ENCODE measurements at regions not wholly inside any gene's neighbourhood (a gene's known extent, or its start where the extent isn't known, plus 50 kb on each side); places are given as distances from the start of the nearest gene placed in this dataset.

- CTCF ChIA-PET = no interaction called here
- DNase-seq (ENCODE audit: low spot score) = no peak
- POLR2A ChIA-PET (ENCODE audit: low non-redundant PET) = no interaction called here
- TF ChIP-seq CTCF (conservative IDR thresholded peaks at IDR 0.05; ENCODE audit: low read depth) = no peak
- H3K27ac ChIP-seq = no peak overlapping the region
These were observed 1270.1 kb upstream of the ACO1 start for GRCh38 chr9:31114346-31114745.

- CTCF ChIA-PET = interaction anchor here (0.6 kb wide), 2 partner anchors 30 to 90 kb away, joined by 3 read pairs; no protein-coding TSS in a partner anchor
- TF ChIP-seq CTCF (conservative IDR thresholded peaks at IDR 0.05; ENCODE audit: low read depth) = peak; percentile 82
- POLR2A ChIA-PET (ENCODE audit: low non-redundant PET) = no interaction called here
- peak; percentile 69 for DNase-seq (ENCODE audit: low spot score)
- H3K27ac ChIP-seq = no peak overlapping the region
These were observed 1264.5 kb upstream of the ACO1 start for GRCh38 chr9:31119890-31120454.

GRCh38 chr9:31124389-31124788, 1260.1 kb upstream of the ACO1 start:
- POLR2A ChIA-PET (ENCODE audit: low non-redundant PET) = no interaction called here
- no peak overlapping the region for H3K27ac ChIP-seq
- CTCF ChIA-PET = interaction anchor here (1.0 kb wide), 1 partner anchor 11 kb away, joined by 3 read pairs; no protein-coding TSS in a partner anchor
- DNase-seq (ENCODE audit: low spot score) = no peak
- no peak for TF ChIP-seq CTCF (conservative IDR thresholded peaks at IDR 0.05; ENCODE audit: low read depth)

GRCh38 chr9:31135567-31135966, 1248.9 kb upstream of the ACO1 start:
- TF ChIP-seq CTCF (conservative IDR thresholded peaks at IDR 0.05; ENCODE audit: low read depth) = no peak

GRCh38 chr9:31136524-31136923, 1247.9 kb upstream of the ACO1 start:
- no peak overlapping the region for H3K27ac ChIP-seq
- ChIA-PET POLR2A (ENCODE audit: low non-redundant PET) (no interaction called here), CTCF (no interaction called here)
- no peak for DNase-seq (ENCODE audit: low spot score)
- no peak for TF ChIP-seq CTCF (conservative IDR thresholded peaks at IDR 0.05; ENCODE audit: low read depth)

More at GRCh38 chr9:31135567-31135966, 1248.9 kb upstream of the ACO1 start:
- POLR2A ChIA-PET (ENCODE audit: low non-redundant PET) = no interaction called here
- CTCF ChIA-PET = interaction anchor here (0.9 kb wide), 1 partner anchor 10 kb away, joined by 4 read pairs; no protein-coding TSS in a partner anchor
- DNase-seq (ENCODE audit: low spot score) = no peak
- H3K27ac ChIP-seq = no peak overlapping the region

- H3K27ac ChIP-seq = no peak overlapping the region
- CTCF ChIA-PET = interaction anchor here (0.7 kb wide), 1 partner anchor 353 kb away, joined by 3 read pairs; no protein-coding TSS in a partner anchor
- no peak for TF ChIP-seq CTCF (conservative IDR thresholded peaks at IDR 0.05; ENCODE audit: low read depth)
- peak; percentile 73 for DNase-seq (ENCODE audit: low spot score)
- POLR2A ChIA-PET (ENCODE audit: low non-redundant PET) = no interaction called here
These were observed 1247.0 kb upstream of the ACO1 start for GRCh38 chr9:31137176-31138160.

All from RWPE1 (cell line).